DOHH2 (cell line): ENCODE measurements at regions not wholly inside any gene's neighbourhood (a gene's known extent, or its start where the extent isn't known, plus 50 kb on each side); places are given as distances from the start of the nearest gene placed in this dataset.

ENCODE experiments used
- CTCF ChIP-seq: fragments of 200-600 bp; sonication (generic); IDR thresholded peaks from one replicate; pipeline ENCODE4 v1.5.1; 2014; ENCODE audit warnings: antibody characterized with exemption, mild to moderate bottlenecking, low read depth, low read length; ENCODE audit not compliant: poor library complexity, severe bottlenecking
- EZH2phosphoT487 ChIP-seq: fragments of 200-600 bp; sonication (generic); IDR thresholded peaks from 2 replicates; pipeline ENCODE4 v1.6.1; 2017; ENCODE audit warnings: borderline replicate concordance, mild to moderate bottlenecking, antibody characterized with exemption, low read length, moderate library complexity, mixed read lengths

GRCh38 chr5:158124606-158125316 is 265.8 kb upstream of the CLINT1 start:
- TF ChIP-seq CTCF = no peak
- no peak for TF ChIP-seq EZH2phosphoT487
